ENCODE measurements at regions not wholly inside any gene's neighbourhood (a gene's known extent, or its start where the extent isn't known, plus 50 kb on each side); places are given as distances from the start of the nearest gene placed in this dataset.

GRCh38 chr12:38587594-38587993, 271.0 kb downstream of the ALG10B start:
- no peaks in the 10 kb centered on the region for H3K4me1 ChIP-seq (ENCODE audit: low read depth)
- TF ChIP-seq, protein P1, sequence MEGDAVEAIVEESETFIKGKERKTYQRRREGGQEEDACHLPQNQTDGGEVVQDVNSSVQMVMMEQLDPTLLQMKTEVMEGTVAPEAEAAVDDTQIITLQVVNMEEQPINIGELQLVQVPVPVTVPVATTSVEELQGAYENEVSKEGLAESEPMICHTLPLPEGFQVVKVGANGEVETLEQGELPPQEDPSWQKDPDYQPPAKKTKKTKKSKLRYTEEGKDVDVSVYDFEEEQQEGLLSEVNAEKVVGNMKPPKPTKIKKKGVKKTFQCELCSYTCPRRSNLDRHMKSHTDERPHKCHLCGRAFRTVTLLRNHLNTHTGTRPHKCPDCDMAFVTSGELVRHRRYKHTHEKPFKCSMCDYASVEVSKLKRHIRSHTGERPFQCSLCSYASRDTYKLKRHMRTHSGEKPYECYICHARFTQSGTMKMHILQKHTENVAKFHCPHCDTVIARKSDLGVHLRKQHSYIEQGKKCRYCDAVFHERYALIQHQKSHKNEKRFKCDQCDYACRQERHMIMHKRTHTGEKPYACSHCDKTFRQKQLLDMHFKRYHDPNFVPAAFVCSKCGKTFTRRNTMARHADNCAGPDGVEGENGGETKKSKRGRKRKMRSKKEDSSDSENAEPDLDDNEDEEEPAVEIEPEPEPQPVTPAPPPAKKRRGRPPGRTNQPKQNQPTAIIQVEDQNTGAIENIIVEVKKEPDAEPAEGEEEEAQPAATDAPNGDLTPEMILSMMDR (IDR thresholded peaks at IDR 0.05; ENCODE audit: low read depth, low read length): no peak
- H3K9me3 ChIP-seq (ENCODE audit: low read depth): no peaks in the 10 kb centered on the region
- H3K36me3 ChIP-seq: no peaks in the 10 kb centered on the region
- no peaks in the 10 kb centered on the region for H3K27me3 ChIP-seq
- no peak overlapping the region for H3K27ac ChIP-seq
- peak in 1 of 2 donors; percentile 19 for DNase-seq (ENCODE audit: low read depth in 1 of 2, low spot score in 1 of 2)
- no peak overlapping the region for H3K4me3 ChIP-seq

- Histone ChIP-seq H3K27ac (no peak overlapping the region), H3K27me3 (no peaks in the 10 kb centered on the region), H3K4me3 (no peak overlapping the region), H3K4me1 (ENCODE audit: low read depth) (no peaks in the 10 kb centered on the region), H3K9me3 (ENCODE audit: low read depth) (no peaks in the 10 kb centered on the region), H3K36me3 (no peaks in the 10 kb centered on the region)
- peak in 1 of 2 donors; percentile 12 for DNase-seq (ENCODE audit: low read depth in 1 of 2, low spot score in 1 of 2)
- TF ChIP-seq, protein P1 (IDR thresholded peaks at IDR 0.05; ENCODE audit: low read depth, low read length): no peak
These were observed 272.2 kb downstream of the ALG10B start for GRCh38 chr12:38588624-38589305.

DNA sequence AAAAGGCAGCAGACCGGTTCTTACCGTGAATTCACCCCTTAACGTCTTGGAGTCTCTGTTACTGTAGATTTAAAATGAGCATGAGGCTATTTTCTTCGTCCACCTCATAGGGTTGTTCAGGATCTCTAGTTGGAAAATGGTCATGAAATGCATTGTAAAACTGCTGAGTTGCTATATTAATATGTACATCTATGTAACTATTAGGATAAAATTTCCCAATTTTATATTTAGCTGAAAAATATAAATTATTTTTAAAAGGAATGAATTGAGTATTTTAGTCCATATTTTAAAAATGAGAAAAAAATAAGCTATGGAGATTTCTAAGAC, 272.7 kb downstream of the ALG10B start:
- H3K27ac ChIP-seq: no peak overlapping the region
- no peak for DNase-seq (ENCODE audit: low read depth in 1 of 2, low spot score in 1 of 2)
- H3K36me3 ChIP-seq: no peaks in the 10 kb centered on the region
- no peaks in the 10 kb centered on the region for H3K27me3 ChIP-seq
- H3K4me1 ChIP-seq (ENCODE audit: low read depth): no peaks in the 10 kb centered on the region
- no peak overlapping the region for H3K4me3 ChIP-seq
- no peaks in the 10 kb centered on the region for H3K9me3 ChIP-seq (ENCODE audit: low read depth)
- TF ChIP-seq, protein P1 (IDR thresholded peaks at IDR 0.05; ENCODE audit: low read depth, low read length): no peak

DNA sequence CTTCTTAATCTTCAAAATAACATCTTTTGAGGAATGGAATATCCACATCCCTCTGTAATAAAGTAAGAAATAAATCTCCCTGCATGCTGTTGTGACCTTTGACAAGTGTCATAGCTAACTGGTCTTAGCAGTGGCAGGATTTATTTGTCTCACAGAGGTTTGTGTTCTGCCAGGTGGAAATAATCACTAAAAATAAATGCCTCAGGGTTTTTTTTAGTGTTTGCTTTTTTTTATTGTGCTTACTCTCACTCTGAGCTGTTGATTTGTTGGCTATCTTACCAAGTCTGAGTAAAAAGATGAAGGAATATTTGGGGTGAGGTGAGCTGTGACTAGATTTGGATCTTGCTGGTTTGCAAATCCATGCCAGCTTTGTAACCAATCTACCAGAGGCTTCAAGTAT, 285.4 kb downstream of the ALG10B start:
- H3K27me3 ChIP-seq: no peaks in the 10 kb centered on the region
- no peaks in the 10 kb centered on the region for H3K36me3 ChIP-seq
- TF ChIP-seq, protein P1 (IDR thresholded peaks at IDR 0.05; ENCODE audit: low read depth, low read length): no peak

More for the DNA sequence above, 285.4 kb downstream of the ALG10B start:
- Histone ChIP-seq H3K27ac (no peak overlapping the region), H3K9me3 (ENCODE audit: low read depth) (no peaks in the 10 kb centered on the region), H3K4me3 (no peak overlapping the region), H3K4me1 (ENCODE audit: low read depth) (no peaks in the 10 kb centered on the region)
- DNase-seq (ENCODE audit: low read depth in 1 of 2, low spot score in 1 of 2): no peak

All from cardiac muscle cell (in vitro differentiated cells and primary cell).